ENCODE measurements at regions not wholly inside any gene's neighbourhood (a gene's known extent, or its start where the extent isn't known, plus 50 kb on each side); places are given as distances from the start of the nearest gene placed in this dataset.
"Not testable (repeated sequence)": the region's sequence is repeated elsewhere in the genome, so short reads cannot be mapped to it uniquely, and the experiment has no call there.

DNA sequence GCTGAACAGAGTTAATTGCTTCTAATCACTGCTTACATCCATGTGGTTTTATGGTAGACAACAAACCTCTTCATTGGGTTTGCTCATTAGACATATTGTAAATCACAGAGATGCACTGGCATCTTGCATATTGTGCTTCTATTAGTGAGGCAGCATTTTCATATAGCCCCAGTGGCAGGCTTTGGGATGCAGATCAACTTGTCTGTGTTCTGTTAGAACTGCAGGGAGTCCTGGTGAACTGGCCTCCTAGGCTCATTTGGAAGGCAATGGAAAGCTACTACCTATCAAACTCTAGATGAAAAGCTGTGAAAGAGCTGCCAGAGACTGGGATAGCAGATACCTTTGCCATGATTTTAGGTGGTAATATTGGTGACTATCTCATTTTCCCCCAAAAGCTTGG, 108.8 kb downstream of the NAA11 start:
- DNase-seq (ENCODE audit: low read depth): no peak

GRCh38 chr4:79213702-79214101, 112.2 kb downstream of the NAA11 start:
- DNase-seq (ENCODE audit: low read depth): no peak

DNA sequence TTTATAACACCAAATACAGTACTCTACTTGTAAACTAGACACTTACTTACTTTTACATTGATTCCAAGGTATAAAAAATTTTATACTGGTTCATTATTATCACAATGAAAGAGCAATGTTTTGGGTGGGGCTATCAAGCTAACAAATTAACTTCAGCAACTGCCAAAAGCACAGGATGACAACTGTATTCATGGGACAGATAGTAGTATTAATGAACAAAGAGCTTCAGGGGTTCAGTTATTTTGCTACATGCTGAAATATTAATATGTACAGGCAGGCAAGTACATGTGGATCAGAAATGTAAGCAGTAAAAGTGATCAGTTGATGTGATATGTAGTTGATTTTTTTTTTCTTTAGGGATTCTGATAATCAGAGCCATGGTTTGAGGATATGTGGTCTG, 112.9 kb downstream of the NAA11 start:
- DNase-seq (ENCODE audit: low read depth): no peak

- DNase-seq (ENCODE audit: low read depth): no peak
Observed at GRCh38 chr4:79212311-79212710, 113.5 kb downstream of the NAA11 start.

GRCh38 chr4:79211490-79211889, 114.4 kb downstream of the NAA11 start:
- DNase-seq (ENCODE audit: low read depth): no peak

DNA sequence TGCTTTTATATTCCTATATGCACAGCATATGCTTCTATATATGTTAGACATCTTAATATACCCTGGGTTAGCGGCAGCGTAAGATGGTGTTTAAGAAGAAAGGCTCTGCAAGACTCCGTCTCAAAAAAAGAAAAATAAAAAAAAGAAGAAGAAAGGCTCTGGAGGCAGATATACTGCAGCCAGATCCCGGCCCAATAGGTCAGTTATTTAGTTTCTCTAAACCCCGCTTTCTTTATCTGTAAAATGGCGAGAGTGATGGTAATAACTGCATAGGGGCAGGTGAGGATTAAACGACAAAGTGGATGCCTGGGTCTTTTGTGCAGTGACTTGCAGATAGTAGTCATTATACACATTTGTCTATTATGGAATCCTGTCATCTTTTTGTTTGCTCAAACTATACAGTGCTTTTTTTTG, 115.2 kb downstream of the NAA11 start:
- DNase-seq (ENCODE audit: low read depth): no peak

DNA sequence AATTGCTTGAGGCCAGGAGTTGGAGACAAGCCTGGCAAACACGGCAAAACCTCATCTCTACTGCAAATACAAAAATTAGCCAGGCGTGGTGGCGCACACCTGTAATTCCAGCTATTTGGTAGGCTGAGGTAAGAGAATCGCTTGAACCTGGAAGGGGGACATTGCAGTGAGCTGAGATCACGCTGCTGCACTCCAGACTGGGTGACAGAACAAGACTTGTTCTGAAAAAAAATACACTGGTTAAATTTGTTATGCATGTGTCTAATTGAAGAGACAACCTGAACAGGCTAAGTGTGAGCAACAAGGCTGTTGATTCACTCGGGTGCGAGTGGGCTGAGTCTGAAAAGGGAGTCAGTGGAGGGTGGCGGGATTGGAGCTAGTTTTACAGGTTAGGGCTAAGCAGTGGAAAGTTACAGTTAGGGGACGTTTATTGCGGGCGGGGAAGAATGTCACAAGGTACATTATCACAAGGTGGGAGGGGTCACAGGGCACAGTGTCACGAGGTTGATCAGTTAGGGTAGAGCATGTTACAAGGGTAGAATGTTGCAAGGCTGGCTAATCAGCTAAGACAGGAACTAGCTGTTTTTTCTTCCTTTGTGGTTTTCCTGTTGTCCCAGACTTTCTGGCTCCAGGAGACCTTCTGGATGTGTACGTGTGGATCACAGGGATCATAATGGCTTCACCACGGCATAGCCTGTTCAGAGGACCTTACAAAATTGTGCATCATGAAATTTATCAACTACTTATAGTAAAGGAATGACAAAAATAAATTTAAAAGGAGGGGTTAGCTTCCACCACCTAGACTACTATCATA, 115.8 kb downstream of the NAA11 start:
- peak; percentile 79 for DNase-seq (ENCODE audit: low read depth)

DNA sequence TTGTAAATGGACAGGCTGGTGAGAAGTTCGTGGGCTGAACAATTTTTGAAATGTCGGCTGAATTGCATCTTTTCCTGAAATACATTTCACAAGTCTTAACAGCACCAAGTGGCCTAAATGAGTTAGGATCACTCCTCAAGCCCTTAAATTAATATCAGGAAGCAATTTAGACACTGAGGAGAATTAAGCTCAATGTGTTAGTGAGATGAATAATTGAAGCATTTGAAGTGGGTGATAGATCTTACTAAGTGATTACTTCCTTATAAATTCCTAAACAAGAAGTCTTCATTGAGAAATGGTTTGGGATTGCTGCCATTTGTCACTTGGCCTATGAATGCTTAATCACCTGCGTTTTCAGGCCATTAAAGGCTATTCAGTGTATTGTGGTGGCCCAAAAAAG, 116.8 kb downstream of the NAA11 start:
- no peak for DNase-seq (ENCODE audit: low read depth)

DNA sequence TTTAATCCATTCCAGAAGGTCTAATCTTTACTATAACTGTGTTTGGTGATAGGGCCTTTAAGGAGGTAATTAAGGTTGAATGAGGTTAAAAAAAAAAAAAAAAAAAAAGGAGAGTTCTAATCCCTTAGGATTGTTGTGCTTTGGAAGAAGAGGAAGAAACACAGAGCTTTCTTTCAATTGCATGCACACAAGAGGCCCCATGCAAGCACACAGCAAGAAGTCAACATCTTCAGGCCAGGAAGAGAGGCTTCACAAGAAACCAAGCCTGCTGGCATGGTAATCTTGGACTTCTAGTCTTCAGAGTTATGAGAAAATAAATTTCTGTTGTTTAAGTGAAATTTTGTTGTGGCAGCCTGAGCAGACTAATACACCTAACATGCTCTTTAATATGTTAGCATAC, 118.6 kb downstream of the NAA11 start:
- no peak for DNase-seq (ENCODE audit: low read depth)

- DNase-seq (ENCODE audit: low read depth): no peak
Observed at GRCh38 chr4:79206660-79207059, 119.2 kb downstream of the NAA11 start.

DNA sequence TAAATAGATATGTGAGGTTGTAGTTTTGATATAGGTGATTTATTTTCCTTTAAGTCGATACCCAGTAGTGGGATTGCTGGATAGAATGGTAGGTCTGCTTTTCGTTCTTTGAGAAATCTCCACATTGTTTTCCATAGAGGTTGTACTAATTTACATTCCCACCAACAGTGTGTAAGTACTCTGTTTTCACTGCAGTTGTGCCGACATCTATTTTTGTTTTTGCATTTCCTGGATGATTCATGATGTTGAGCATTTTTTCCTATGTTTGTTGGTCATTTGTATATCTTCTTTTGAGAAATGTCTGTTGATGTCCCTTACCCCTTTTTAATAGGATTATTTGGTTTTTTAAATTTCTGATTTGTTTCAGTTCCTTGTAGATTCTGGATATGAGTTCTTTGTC, 120.7 kb downstream of the NAA11 start:
- DNase-seq (ENCODE audit: low read depth): no peak

GRCh38 chr4:79201971-79202370, 123.9 kb downstream of the NAA11 start:
- DNase-seq (ENCODE audit: low read depth): peak; percentile 59

- DNase-seq (ENCODE audit: low read depth): no peak
Observed at GRCh38 chr4:79199743-79200142, 126.1 kb downstream of the NAA11 start.

DNA sequence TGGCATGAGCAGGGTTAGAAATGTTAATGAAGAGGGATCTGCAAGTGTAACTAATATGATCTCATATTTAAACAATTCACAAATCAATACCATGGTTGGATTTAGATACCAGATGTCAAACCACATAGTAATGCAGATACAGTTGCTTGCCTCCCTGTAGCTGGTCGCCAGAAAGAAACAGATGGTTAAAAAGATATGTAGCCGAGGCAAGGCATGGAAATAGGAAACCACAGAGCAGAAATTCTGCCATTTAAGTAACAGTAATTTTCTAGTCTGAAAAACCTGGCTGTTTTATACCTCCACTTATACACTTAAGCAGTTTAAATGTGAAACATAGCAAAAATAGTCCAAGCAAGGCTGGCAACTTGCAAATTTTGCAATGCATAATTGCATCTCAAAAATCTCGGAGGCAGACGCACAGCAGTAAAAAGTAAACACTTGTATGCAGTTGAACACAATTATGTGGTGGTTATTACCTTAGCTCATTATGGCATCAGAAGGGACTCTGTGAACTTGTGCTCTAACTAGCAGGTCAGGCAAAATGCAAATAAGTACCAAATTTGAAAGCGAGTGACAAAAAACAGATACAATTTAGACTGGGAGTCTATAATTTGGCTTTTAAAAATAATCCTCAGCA, 126.8 kb downstream of the NAA11 start:
- no peak for DNase-seq (ENCODE audit: low read depth)

DNA sequence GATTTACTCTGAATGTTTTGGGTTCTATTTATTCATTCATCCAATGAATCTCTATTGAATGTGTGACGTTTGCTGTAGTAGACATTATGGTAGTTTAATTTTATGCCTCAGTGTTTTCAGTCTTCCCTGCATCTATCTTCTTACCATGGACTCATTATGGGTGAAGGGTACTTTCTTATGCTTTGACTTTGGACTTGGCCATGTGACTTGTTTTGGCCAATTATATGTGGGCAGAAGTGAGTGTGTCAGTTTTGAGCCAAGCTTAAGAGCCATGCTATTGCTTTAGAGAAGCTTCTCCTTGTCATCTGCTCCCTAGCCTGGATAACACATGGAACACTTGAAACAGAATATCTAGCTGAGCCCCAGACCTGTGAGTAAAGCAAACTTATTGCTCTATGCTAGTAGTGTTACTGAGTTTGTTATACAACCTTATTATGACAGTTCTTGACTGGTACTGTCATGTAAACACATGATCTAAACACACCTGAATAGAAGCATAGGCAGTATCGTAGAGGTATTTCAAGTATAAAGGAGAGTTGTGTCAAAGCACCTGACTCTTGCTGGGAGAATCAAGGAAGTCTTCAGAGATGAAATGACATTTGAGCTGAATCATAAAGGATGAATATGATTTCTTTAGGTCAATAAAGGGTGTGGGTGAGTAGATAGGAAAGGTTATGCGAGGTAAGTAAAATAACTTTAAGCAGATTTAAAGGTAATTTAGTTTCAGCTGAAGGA, 128.4 kb downstream of the NAA11 start:
- DNase-seq (ENCODE audit: low read depth): no peak

GRCh38 chr4:79191292-79191691, 134.6 kb downstream of the NAA11 start:
- not testable (repeated sequence) for DNase-seq (ENCODE audit: low read depth)

DNA sequence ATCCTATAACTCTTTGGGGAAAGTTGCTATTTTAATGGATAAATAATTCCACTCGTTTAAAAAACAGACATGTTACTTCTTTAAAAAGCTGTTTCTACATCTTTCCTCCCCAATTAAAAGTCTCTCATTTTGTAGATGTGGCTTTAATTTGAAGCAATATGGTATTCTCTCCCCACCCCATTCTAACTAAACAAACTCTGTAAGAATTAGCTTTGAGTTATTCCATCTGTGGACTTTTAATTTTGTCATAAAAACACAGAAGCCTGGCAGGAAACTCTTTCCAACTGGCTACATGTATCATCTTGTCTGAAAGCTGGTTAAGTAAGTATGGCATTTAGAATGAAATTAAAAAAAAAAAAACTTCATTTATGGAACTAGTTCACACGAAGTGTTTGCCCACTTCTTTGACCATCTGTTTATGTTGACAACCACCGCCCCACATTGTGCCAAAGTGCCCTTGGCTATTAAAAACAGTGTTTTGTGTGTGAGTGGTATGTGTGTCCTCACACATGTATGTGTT, 140.3 kb downstream of the NAA11 start:
- DNase-seq (ENCODE audit: low read depth): no peak

GRCh38 chr4:79184476-79184875, 141.4 kb downstream of the NAA11 start:
- no peak for DNase-seq (ENCODE audit: low read depth)

DNA sequence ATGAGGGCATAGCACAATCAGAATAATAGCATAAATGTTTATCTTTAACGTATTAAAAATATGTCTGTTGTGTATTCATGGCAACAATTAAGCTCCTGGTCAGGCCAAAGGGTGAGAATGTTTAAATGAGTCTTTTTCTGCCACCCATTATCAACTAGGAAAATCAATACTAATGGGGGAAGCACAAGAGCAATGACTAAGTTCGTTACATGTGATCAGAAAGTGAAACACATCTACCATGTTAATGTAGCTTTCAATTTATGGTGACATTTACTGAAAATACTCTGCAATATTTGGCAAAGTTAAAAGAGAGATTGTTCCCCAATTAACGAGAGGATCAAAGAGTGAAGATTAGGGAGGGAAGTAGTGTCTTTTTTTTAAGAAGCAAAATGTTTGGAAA, 143.7 kb downstream of the NAA11 start:
- DNase-seq (ENCODE audit: low read depth): no peak

DNA sequence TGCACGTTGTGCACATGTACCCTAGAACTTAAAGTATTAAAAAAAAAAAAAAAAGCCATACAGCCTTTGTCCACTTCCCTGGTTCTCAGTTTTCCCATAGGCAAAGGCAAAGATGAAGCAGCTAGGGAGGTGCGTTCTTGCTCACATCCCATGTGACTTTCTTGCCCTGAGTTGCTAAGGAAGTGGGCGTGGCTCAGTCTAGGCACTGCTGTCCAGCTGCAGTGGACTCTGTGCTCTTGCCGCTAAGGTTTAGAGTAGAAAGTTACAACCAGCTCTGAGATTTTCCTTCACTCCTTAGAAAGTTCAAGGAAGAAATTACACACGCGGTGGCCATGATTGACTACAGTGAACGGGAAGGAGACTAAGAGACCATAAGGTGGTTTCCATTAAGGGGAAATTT, 144.7 kb downstream of the NAA11 start:
- DNase-seq (ENCODE audit: low read depth): no peak

DNA sequence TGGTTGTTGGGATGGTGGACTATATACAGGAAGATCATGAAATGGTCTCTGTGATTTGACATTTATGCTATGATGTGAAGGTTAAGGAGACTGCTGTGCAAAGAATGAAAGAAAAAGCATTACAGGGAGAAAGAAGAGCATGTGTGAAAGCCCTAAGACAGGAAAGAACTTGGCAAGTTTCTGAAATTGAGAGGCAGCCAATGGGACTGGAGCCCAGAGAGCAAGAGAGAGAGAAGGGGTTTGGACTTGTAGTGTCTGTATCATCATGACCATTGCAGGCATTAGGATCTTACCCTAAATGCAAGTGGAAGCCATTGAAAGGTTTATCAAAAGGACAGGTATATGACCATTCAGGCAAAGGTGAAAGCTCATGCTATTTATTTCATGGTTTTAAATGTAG, 147.1 kb downstream of the NAA11 start:
- no peak for DNase-seq (ENCODE audit: low read depth)

DNA sequence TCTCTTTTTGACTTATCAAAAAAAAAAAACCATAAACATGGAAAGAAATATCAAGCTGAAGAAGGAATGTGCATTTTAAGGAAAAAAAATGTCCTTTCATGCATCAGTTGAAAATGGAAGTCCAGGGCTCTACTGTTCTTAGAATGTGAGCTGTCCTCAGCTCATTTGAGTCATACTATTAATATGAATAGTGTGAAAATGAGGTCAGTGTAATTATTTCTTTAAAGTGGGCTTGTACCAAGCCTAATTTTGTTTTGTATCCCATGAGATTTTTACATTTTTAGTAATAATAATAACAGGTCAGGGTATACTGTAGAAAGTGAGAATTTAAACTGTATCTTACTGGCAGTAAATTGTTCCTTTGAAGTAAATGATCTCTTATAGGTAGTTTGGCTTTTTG, 148.5 kb downstream of the NAA11 start:
- no peak for DNase-seq (ENCODE audit: low read depth)

DNA sequence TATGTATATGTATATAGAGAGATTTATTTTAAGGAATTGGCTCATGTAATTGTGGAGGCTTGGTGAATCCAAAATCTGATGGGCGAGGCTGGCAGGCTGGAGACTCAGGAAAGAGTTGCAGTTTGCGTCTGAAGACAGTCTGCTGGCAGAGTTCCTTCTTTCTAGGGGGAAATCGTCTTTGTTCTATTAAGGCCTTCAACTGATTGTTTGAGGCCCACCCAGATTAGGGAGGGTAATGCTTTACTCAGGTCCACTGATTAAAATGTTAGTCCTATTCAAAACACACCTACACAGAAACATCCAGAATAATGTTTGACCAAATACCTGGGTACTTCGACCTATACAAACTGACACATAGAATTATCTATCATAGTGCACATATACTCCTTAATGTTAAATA, 149.5 kb downstream of the NAA11 start:
- DNase-seq (ENCODE audit: low read depth): no peak
